ENCODE measurements at regions not wholly inside any gene's neighbourhood (a gene's known extent, or its start where the extent isn't known, plus 50 kb on each side); places are given as distances from the start of the nearest gene placed in this dataset.

DNA sequence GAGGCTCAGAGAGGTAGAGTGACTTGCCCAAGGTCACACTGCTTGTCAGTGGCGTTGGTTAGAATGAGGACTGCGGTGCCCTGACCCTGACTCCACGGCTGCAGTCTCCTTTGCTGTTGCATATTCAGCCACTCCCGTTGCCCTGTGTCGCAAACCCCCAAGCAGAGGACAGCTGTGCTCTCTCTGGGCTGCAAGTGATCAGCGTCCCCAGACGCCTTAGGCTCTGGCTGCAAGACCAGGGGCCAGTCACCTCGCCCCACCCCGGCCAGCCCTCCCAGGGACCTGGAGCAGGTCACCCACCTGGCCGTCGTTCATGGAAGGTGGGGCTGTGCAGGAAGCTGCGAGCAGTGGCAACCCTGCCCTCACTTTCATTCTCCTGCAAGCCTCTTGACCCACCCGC lies 51.7 kb upstream of the NANOS1 start:
- no peak for TF ChIP-seq POLR2A (IDR thresholded peaks at IDR 0.05; ENCODE audit: low read length)
- TF ChIP-seq GATA1 (IDR thresholded peaks at IDR 0.05; ENCODE audit: low read depth, low read length): no peak

Measured in erythroblast (primary cell).